Choroid plexus epithelial cell (primary cell): ENCODE measurements at regions not wholly inside any gene's neighbourhood (a gene's known extent, or its start where the extent isn't known, plus 50 kb on each side); places are given as distances from the start of the nearest gene placed in this dataset.

Experiments
- DNase-seq: peaks from one replicate; pipeline ENCODE4 v3.0.0-alpha.2; 2010; ENCODE audit warnings: low read depth
- H3K4me3 ChIP-seq: 2 replicates; pipeline ENCODE4 v1.5.1; 2011; ENCODE audit warnings: low read depth, mild to moderate bottlenecking, control low read depth, low read length, moderate library complexity
- CTCF ChIP-seq: conservative IDR thresholded peaks from 2 replicates; pipeline ENCODE4 v1.5.1; 2011; ENCODE audit warnings: low read depth, mild to moderate bottlenecking, control low read depth, inconsistent platforms, low read length, moderate library complexity

- TF ChIP-seq CTCF: no peak
- no peak for DNase-seq
- no peak overlapping the region for H3K4me3 ChIP-seq
Observed at GRCh38 chr13:30849611-30850010, 56.5 kb upstream of the MEDAG start.

- no peak overlapping the region for H3K4me3 ChIP-seq
- DNase-seq: peak; percentile 31
- TF ChIP-seq CTCF: no peak
Observed at GRCh38 chr13:30850204-30850866, 55.7 kb upstream of the MEDAG start.

GRCh38 chr13:30850867-30851211 is 55.2 kb upstream of the MEDAG start:
- no peak for TF ChIP-seq CTCF
- no peak overlapping the region for H3K4me3 ChIP-seq
- DNase-seq: no peak

GRCh38 chr13:30851697-30852096 is 54.4 kb upstream of the MEDAG start:
- H3K4me3 ChIP-seq: no peak overlapping the region
- no peak for DNase-seq
- no peak for TF ChIP-seq CTCF

- no peak for TF ChIP-seq CTCF
Observed at GRCh38 chr13:30855569-30855968, 50.5 kb upstream of the MEDAG start.

GRCh38 chr13:30856005-30856790 is 49.9 kb upstream of the MEDAG start:
- H3K4me3 ChIP-seq: no peak overlapping the region
- no peak for TF ChIP-seq CTCF
- no peak for DNase-seq

More at GRCh38 chr13:30855569-30855968, 50.5 kb upstream of the MEDAG start:
- DNase-seq: no peak
- no peak overlapping the region for H3K4me3 ChIP-seq
